WTC11 (cell line): ENCODE measurements at regions not wholly inside any gene's neighbourhood (a gene's known extent, or its start where the extent isn't known, plus 50 kb on each side); places are given as distances from the start of the nearest gene placed in this dataset.

Source experiments
- ATF1 ChIP-seq: sonication (generic); formaldehyde crosslinking; IDR thresholded peaks from 2 replicates; pipeline ENCODE4 v1.8.1; 2023; ENCODE audit warnings: mild to moderate bottlenecking, moderate library complexity, missing genetic modification reagents
- CBFB ChIP-seq: sonication (generic); formaldehyde crosslinking; IDR thresholded peaks from 2 replicates; pipeline ENCODE4 v1.8.1; 2022; ENCODE audit warnings: mild to moderate bottlenecking, low read depth, missing genetic modification reagents
- CREB1 ChIP-seq: sonication (generic); formaldehyde crosslinking; IDR thresholded peaks from 2 replicates; pipeline ENCODE4 v1.8.0; 2023; ENCODE audit warnings: mild to moderate bottlenecking, missing genetic modification reagents
- TEAD4 ChIP-seq: sonication (generic); formaldehyde crosslinking; IDR thresholded peaks from 2 replicates; pipeline ENCODE4 v1.8.0; 2022; ENCODE audit warnings: mild to moderate bottlenecking, missing genetic modification reagents
- TF ChIP-seq, protein P1 (sequence below): fragments of 200-600 bp; IDR thresholded peaks from 2 replicates; pipeline ENCODE4 v1.8.0; 2022; ENCODE audit warnings: antibody characterized with exemption
- TF ChIP-seq, protein P2 (sequence below): sonication (generic); formaldehyde crosslinking; IDR thresholded peaks from 2 replicates; pipeline ENCODE4 v1.8.1; 2022; ENCODE audit warnings: mild to moderate bottlenecking, missing genetic modification reagents, moderate library complexity, borderline replicate concordance

GRCh38 chr9:135239769-135240141 lies 152.3 kb downstream of the OLFM1 start:
- TF ChIP-seq, protein P1, sequence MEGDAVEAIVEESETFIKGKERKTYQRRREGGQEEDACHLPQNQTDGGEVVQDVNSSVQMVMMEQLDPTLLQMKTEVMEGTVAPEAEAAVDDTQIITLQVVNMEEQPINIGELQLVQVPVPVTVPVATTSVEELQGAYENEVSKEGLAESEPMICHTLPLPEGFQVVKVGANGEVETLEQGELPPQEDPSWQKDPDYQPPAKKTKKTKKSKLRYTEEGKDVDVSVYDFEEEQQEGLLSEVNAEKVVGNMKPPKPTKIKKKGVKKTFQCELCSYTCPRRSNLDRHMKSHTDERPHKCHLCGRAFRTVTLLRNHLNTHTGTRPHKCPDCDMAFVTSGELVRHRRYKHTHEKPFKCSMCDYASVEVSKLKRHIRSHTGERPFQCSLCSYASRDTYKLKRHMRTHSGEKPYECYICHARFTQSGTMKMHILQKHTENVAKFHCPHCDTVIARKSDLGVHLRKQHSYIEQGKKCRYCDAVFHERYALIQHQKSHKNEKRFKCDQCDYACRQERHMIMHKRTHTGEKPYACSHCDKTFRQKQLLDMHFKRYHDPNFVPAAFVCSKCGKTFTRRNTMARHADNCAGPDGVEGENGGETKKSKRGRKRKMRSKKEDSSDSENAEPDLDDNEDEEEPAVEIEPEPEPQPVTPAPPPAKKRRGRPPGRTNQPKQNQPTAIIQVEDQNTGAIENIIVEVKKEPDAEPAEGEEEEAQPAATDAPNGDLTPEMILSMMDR: no peak
- TF ChIP-seq TEAD4 (no peak), CBFB (CRISPR knock-in tag) (no peak), CREB1 (CRISPR knock-in tag) (no peak), ATF1 (CRISPR knock-in tag) (no peak)
- TF ChIP-seq, protein P2, sequence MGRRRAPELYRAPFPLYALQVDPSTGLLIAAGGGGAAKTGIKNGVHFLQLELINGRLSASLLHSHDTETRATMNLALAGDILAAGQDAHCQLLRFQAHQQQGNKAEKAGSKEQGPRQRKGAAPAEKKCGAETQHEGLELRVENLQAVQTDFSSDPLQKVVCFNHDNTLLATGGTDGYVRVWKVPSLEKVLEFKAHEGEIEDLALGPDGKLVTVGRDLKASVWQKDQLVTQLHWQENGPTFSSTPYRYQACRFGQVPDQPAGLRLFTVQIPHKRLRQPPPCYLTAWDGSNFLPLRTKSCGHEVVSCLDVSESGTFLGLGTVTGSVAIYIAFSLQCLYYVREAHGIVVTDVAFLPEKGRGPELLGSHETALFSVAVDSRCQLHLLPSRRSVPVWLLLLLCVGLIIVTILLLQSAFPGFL: no peak
